ENCODE measurements at regions not wholly inside any gene's neighbourhood (a gene's known extent, or its start where the extent isn't known, plus 50 kb on each side); places are given as distances from the start of the nearest gene placed in this dataset.

DNA sequence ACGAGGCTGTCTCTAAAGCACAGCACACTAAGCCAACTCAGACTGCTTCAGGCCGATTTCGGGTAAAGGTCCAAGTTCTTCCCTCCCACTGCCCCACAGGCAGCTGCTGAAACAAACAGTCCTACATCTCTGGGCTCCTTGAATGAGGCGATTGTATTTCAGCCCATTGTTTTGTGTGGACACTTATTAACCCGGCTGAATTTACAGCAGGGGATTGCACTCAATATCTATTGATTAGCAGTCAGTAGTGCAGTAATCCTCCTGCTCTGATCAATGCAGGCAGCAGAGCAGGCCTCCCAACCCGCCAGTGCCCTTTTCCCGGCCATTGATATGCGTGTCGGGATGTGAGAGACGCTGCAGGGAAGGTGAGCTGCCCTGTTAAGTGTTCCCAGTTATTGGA, 330.1 kb downstream of the CMPK2 start:
- in situ Hi-C loops (cut with HindIII; ENCODE audit: low pct_unique_long_range_greater_than_20kb, low sequenced_read_pairs), result no loop called here
- POLR2A ChIA-PET, result no interaction called here
- no peak for DNase-seq (ENCODE audit: low read depth, low spot score)

GRCh38 chr2:6538607-6539006, 327.1 kb downstream of the CMPK2 start:
- ChIA-PET CTCF (no interaction called here), POLR2A (no interaction called here)
- no peaks in the 10 kb centered on the region for H3K9me3 ChIP-seq (ENCODE audit: control insufficient read depth, insufficient read depth, low read depth, low read length)
- no peak for ATAC-seq
- TF ChIP-seq TCF7L2 (IDR thresholded peaks at IDR 0.05; ENCODE audit: low read depth, low read length) (no peak), POLR2AphosphoS5 (IDR thresholded peaks at IDR 0.05; ENCODE audit: low read depth, low read length) (no peak), CTCF (IDR thresholded peaks at IDR 0.05) (no peak), SIN3A (IDR thresholded peaks at IDR 0.05; ENCODE audit: borderline replicate concordance, insufficient read depth, low read depth, low read length) (no peak)
- TF ChIP-seq, protein P1, sequence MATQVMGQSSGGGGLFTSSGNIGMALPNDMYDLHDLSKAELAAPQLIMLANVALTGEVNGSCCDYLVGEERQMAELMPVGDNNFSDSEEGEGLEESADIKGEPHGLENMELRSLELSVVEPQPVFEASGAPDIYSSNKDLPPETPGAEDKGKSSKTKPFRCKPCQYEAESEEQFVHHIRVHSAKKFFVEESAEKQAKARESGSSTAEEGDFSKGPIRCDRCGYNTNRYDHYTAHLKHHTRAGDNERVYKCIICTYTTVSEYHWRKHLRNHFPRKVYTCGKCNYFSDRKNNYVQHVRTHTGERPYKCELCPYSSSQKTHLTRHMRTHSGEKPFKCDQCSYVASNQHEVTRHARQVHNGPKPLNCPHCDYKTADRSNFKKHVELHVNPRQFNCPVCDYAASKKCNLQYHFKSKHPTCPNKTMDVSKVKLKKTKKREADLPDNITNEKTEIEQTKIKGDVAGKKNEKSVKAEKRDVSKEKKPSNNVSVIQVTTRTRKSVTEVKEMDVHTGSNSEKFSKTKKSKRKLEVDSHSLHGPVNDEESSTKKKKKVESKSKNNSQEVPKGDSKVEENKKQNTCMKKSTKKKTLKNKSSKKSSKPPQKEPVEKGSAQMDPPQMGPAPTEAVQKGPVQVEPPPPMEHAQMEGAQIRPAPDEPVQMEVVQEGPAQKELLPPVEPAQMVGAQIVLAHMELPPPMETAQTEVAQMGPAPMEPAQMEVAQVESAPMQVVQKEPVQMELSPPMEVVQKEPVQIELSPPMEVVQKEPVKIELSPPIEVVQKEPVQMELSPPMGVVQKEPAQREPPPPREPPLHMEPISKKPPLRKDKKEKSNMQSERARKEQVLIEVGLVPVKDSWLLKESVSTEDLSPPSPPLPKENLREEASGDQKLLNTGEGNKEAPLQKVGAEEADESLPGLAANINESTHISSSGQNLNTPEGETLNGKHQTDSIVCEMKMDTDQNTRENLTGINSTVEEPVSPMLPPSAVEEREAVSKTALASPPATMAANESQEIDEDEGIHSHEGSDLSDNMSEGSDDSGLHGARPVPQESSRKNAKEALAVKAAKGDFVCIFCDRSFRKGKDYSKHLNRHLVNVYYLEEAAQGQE (IDR thresholded peaks at IDR 0.05; ENCODE audit: insufficient read depth in 1 of 2, low read depth in 2 of 2, low read length in 1 of 2), result no peak
- in situ Hi-C loops (cut with HindIII; ENCODE audit: low pct_unique_long_range_greater_than_20kb, low sequenced_read_pairs) (no loop called here), intact Hi-C loops (cut with micrococcal nuclease; ENCODE audit: unreplicated experiment) (no loop called here)
- DNase-seq (ENCODE audit: low read depth, low spot score), result no peak
- H3K4me1 ChIP-seq (ENCODE audit: control insufficient read depth, insufficient read depth, low read length), result no peaks in the 10 kb centered on the region
- no TSS peak for BruUV-seq (replicated peaks)
- no peaks in the 10 kb centered on the region for H3K36me3 ChIP-seq (ENCODE audit: control insufficient read depth, insufficient read depth, low read length)
- no peak overlapping the region for H3K27ac ChIP-seq (ENCODE audit: low read length)
- H3K27me3 ChIP-seq (ENCODE audit: control insufficient read depth, insufficient read depth, low read length), result no peaks in the 10 kb centered on the region
- no peak overlapping the region for H3K4me3 ChIP-seq (ENCODE audit: low read depth in 2 of 2, low read length in 2 of 2)

More for the DNA sequence above, 330.1 kb downstream of the CMPK2 start:
- Histone ChIP-seq H3K27ac (ENCODE audit: low read length) (no peak overlapping the region), H3K4me1 (ENCODE audit: control insufficient read depth, insufficient read depth, low read length) (no peaks in the 10 kb centered on the region), H3K4me3 (ENCODE audit: low read depth in 2 of 2, low read length in 2 of 2) (no peak overlapping the region), H3K36me3 (ENCODE audit: control insufficient read depth, insufficient read depth, low read length) (no peaks in the 10 kb centered on the region), H3K9me3 (ENCODE audit: control insufficient read depth, insufficient read depth, low read depth, low read length) (no peaks in the 10 kb centered on the region), H3K27me3 (ENCODE audit: control insufficient read depth, insufficient read depth, low read length) (no peaks in the 10 kb centered on the region)
- TF ChIP-seq SIN3A (IDR thresholded peaks at IDR 0.05; ENCODE audit: borderline replicate concordance, insufficient read depth, low read depth, low read length) (no peak), POLR2AphosphoS5 (IDR thresholded peaks at IDR 0.05; ENCODE audit: low read depth, low read length) (no peak), TCF7L2 (IDR thresholded peaks at IDR 0.05; ENCODE audit: low read depth, low read length) (no peak), CTCF (IDR thresholded peaks at IDR 0.05) (no peak)
- TF ChIP-seq, protein P1 (IDR thresholded peaks at IDR 0.05; ENCODE audit: insufficient read depth in 1 of 2, low read depth in 2 of 2, low read length in 1 of 2), result no peak
- CTCF ChIA-PET, result no interaction called here
- BruUV-seq (replicated peaks), result no TSS peak
- ATAC-seq, result no peak
- intact Hi-C loops (cut with micrococcal nuclease; ENCODE audit: unreplicated experiment), result no loop called here
